Keratinocyte (primary cell): ENCODE measurements at regions not wholly inside any gene's neighbourhood (a gene's known extent, or its start where the extent isn't known, plus 50 kb on each side); places are given as distances from the start of the nearest gene placed in this dataset.

ENCODE experiments used
- DNase-seq: peaks from one replicate; pipeline ENCODE4 v3.0.0-alpha.2; 2011; ENCODE audit warnings: low read depth, missing footprints, low spot score
- FAIRE-seq: peaks from 2 replicates; lab custom pipeline; 2011; peaks lifted over from hg19 to GRCh38; lab: Jason Lieb, UNC
- H2AFZ ChIP-seq: 2 replicates; pipeline ENCODE4 v1.6.0; 2012; ENCODE audit warnings: low read length, control low read depth, inconsistent platforms; ENCODE audit not compliant: control insufficient read depth
- H3K27ac ChIP-seq: 2 replicates; pipeline ENCODE4 v1.5.1; 2011; ENCODE audit warnings: low read length; ENCODE audit not compliant: control insufficient read depth, insufficient read depth
- H3K27me3 ChIP-seq: 3 replicates; pipeline ENCODE4 v1.6.0; 2011; ENCODE audit warnings: low read length; ENCODE audit not compliant: control insufficient read depth, insufficient read depth; ENCODE audit errors: extremely low read depth
- H3K36me3 ChIP-seq, 2 experiments: 2 replicates in 1 of 2; 3 replicates in 1 of 2; pipeline ENCODE4 v1.5.1; 2011; ENCODE audit warnings: low read length in 2 of 2, mild to moderate bottlenecking in 1 of 2; ENCODE audit not compliant: control insufficient read depth in 2 of 2, insufficient read depth in 2 of 2; ENCODE audit errors: extremely low read depth in 1 of 2
- H3K4me1 ChIP-seq: 3 replicates; pipeline ENCODE4 v1.5.1; 2011; ENCODE audit warnings: low read length; ENCODE audit not compliant: control insufficient read depth, insufficient read depth; ENCODE audit errors: extremely low read depth
- H3K4me2 ChIP-seq: 3 replicates; pipeline ENCODE4 v1.6.0; 2011; ENCODE audit warnings: low read depth, low read length; ENCODE audit not compliant: control insufficient read depth, insufficient read depth; ENCODE audit errors: extremely low read depth
- H3K4me3 ChIP-seq, 3 experiments: fragments of 200-600 bp in 1 of 3; sonication (generic) in 1 of 3; 2 replicates in 2 of 3; 3 replicates in 1 of 3; pipeline ENCODE4 v1.5.1; 2011 to 2016; ENCODE audit warnings: low read length in 3 of 3, mild to moderate bottlenecking in 3 of 3, control low read depth in 2 of 3, inconsistent platforms in 1 of 3, low read depth in 1 of 3, mixed read lengths in 1 of 3, mixed run types in 1 of 3, moderate library complexity in 1 of 3; ENCODE audit not compliant: control insufficient read depth in 2 of 3, insufficient read depth in 2 of 3; ENCODE audit errors: extremely low read depth in 1 of 3
- H3K79me2 ChIP-seq: 2 replicates; pipeline ENCODE4 v1.6.0; 2012; ENCODE audit warnings: low read length; ENCODE audit not compliant: control insufficient read depth, insufficient read depth
- H3K9ac ChIP-seq: 3 replicates; pipeline ENCODE4 v1.6.0; 2011; ENCODE audit warnings: low read length; ENCODE audit not compliant: control insufficient read depth, insufficient read depth; ENCODE audit errors: extremely low read depth
- H3K9me1 ChIP-seq: 3 replicates; pipeline ENCODE4 v1.6.0; 2011; ENCODE audit warnings: low read length; ENCODE audit not compliant: control insufficient read depth, insufficient read depth; ENCODE audit errors: extremely low read depth
- H3K9me3 ChIP-seq: 2 replicates; pipeline ENCODE4 v1.5.1; 2012; ENCODE audit warnings: low read depth, low read length; ENCODE audit not compliant: control insufficient read depth
- H4K20me1 ChIP-seq: 3 replicates; pipeline ENCODE4 v1.6.0; 2011; ENCODE audit warnings: low read length; ENCODE audit not compliant: control insufficient read depth, insufficient read depth; ENCODE audit errors: extremely low read depth
- CTCF ChIP-seq, 3 experiments: IDR thresholded peaks in 1 of 3; conservative IDR thresholded peaks in 1 of 3; optimal IDR thresholded peaks in 1 of 3; 2 replicates in 2 of 3; 3 replicates in 1 of 3; pipeline versions ENCODE3 to v1.5.1; 2011; ENCODE audit warnings: low read length in 3 of 3, mild to moderate bottlenecking in 3 of 3, moderate library complexity in 2 of 3, control low read depth in 1 of 3, inconsistent platforms in 1 of 3; ENCODE audit not compliant: insufficient read depth in 2 of 3; ENCODE audit errors: extremely low read depth in 1 of 3
- EZH2 ChIP-seq: IDR thresholded peaks from one replicate; pipeline ENCODE4 v1.6.1; 2012; ENCODE audit warnings: inconsistent platforms, mild to moderate bottlenecking, low read length, moderate library complexity
- dilution Hi-C: fragments of 300-500 bp; cut with MboI; formaldehyde crosslinking; loops from one replicate; pipeline ENCODE4 v1.7.0; 2020; ENCODE audit warnings: low sequenced_read_pairs; ENCODE audit not compliant: extremely low pct_ligation_motif_present

- FAIRE-seq, result peak; percentile 20
- dilution Hi-C loops, result no loop called here
Observed at GRCh38 chr12:89775986-89776365, 67.3 kb upstream of the ATP2B1 start.

GRCh38 chr12:89775063-89775985 is 66.7 kb upstream of the ATP2B1 start:
- H3K4me3 ChIP-seq, result no peak overlapping the region
- FAIRE-seq, result peak; percentile 89
- H3K36me3 ChIP-seq, result no peaks in the 10 kb centered on the region
- no peak overlapping the region for H3K27ac ChIP-seq
- peaks cover 26% of the 10 kb centered on the region for H3K4me1 ChIP-seq
- no peak overlapping the region for H2AFZ ChIP-seq
- dilution Hi-C loops, result no loop called here
- H3K4me2 ChIP-seq, result peak overlapping the region; percentile 24
- H3K9me1 ChIP-seq, result no peaks in the 10 kb centered on the region
- no peaks in the 10 kb centered on the region for H3K79me2 ChIP-seq
- DNase-seq, result no peak
- no peaks in the 10 kb centered on the region for H3K27me3 ChIP-seq
- TF ChIP-seq CTCF (optimal IDR thresholded peaks at IDR 0.05 in 1 of 3, IDR thresholded peaks at IDR 0.05 in 1 of 3, conservative IDR thresholded peaks at IDR 0.05 in 1 of 3; ENCODE audit: extremely low read depth in 1 of 3, insufficient read depth in 2 of 3, low read length in 3 of 3) (no peak), EZH2 (no peak)
- H3K9ac ChIP-seq, result no peak overlapping the region
- H4K20me1 ChIP-seq, result no peaks in the 10 kb centered on the region
- no peaks in the 10 kb centered on the region for H3K9me3 ChIP-seq

More at GRCh38 chr12:89775986-89776365, 67.3 kb upstream of the ATP2B1 start:
- TF ChIP-seq EZH2 (no peak), CTCF (optimal IDR thresholded peaks at IDR 0.05 in 1 of 3, IDR thresholded peaks at IDR 0.05 in 1 of 3, conservative IDR thresholded peaks at IDR 0.05 in 1 of 3; ENCODE audit: extremely low read depth in 1 of 3, insufficient read depth in 2 of 3, low read length in 3 of 3) (no peak)
- no peak overlapping the region for H2AFZ ChIP-seq
- H3K79me2 ChIP-seq, result no peaks in the 10 kb centered on the region
- peaks cover 26% of the 10 kb centered on the region for H3K4me1 ChIP-seq
- no peak overlapping the region for H3K4me3 ChIP-seq
- DNase-seq, result no peak
- no peaks in the 10 kb centered on the region for H3K9me3 ChIP-seq
- no peaks in the 10 kb centered on the region for H3K9me1 ChIP-seq
- no peaks in the 10 kb centered on the region for H3K27me3 ChIP-seq
- H3K36me3 ChIP-seq, result no peaks in the 10 kb centered on the region
- no peak overlapping the region for H3K27ac ChIP-seq
- H3K4me2 ChIP-seq, result no peak overlapping the region
- no peaks in the 10 kb centered on the region for H4K20me1 ChIP-seq
- H3K9ac ChIP-seq, result no peak overlapping the region
